ENCODE measurements at regions not wholly inside any gene's neighbourhood (a gene's known extent, or its start where the extent isn't known, plus 50 kb on each side); places are given as distances from the start of the nearest gene placed in this dataset.

DNA sequence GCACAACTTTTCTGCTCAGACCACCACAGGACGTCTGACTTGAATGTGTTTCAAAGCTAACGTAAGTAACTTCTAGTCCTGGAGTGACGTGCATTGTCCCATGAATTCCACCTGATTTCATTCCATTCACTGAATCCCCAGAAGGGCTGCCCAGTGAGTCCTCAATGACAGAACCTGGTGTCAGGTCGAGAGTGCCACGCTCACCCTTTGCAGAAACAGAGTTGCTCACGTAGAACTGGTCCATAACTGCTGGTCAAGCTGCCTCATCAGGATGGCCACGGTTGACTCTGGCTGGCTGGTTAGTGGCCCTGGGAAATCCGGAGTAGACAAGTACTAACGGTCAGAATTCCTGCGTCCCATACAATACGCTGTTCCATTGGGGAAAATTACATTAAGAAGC lies 50.6 kb upstream of the UBE3C start:
- H3K4me3 ChIP-seq (ENCODE audit: low read length), result no peak overlapping the region
- no peaks in the 10 kb centered on the region for H3K36me3 ChIP-seq (ENCODE audit: control insufficient read depth, insufficient read depth, low read length)
- Mint-ChIP-seq H3K4me3 (no peak overlapping the region), H3K4me1 (no peaks in the 10 kb centered on the region), H3K27me3 (ENCODE audit: insufficient read depth) (peaks cover 16% of the 10 kb centered on the region), H3K9me3 (peaks cover 41% of the 10 kb centered on the region), H3K27ac (no peak overlapping the region), H3K36me3 (ENCODE audit: low read depth) (peaks cover 2% of the 10 kb centered on the region)
- H3K27me3 ChIP-seq (ENCODE audit: control insufficient read depth, insufficient read depth, low read length, poor library complexity, severe bottlenecking), result no peaks in the 10 kb centered on the region
- DNase-seq, result no peak
- H3K27ac ChIP-seq (ENCODE audit: low read depth, low read length), result no peak overlapping the region
- WGBS, 2 experiments (ENCODE audit: insufficient coverage in 1 of 2, insufficient read length in 1 of 2), result 84 to 88% methylated on average over 11 of the region's 11 CpGs
- no peaks in the 10 kb centered on the region for H3K4me1 ChIP-seq (ENCODE audit: control insufficient read depth, insufficient read depth, low read length)
- TF ChIP-seq, protein P1, sequence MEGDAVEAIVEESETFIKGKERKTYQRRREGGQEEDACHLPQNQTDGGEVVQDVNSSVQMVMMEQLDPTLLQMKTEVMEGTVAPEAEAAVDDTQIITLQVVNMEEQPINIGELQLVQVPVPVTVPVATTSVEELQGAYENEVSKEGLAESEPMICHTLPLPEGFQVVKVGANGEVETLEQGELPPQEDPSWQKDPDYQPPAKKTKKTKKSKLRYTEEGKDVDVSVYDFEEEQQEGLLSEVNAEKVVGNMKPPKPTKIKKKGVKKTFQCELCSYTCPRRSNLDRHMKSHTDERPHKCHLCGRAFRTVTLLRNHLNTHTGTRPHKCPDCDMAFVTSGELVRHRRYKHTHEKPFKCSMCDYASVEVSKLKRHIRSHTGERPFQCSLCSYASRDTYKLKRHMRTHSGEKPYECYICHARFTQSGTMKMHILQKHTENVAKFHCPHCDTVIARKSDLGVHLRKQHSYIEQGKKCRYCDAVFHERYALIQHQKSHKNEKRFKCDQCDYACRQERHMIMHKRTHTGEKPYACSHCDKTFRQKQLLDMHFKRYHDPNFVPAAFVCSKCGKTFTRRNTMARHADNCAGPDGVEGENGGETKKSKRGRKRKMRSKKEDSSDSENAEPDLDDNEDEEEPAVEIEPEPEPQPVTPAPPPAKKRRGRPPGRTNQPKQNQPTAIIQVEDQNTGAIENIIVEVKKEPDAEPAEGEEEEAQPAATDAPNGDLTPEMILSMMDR (conservative IDR thresholded peaks at IDR 0.05), result no peak
- peaks cover 17% of the 10 kb centered on the region for H3K9me3 ChIP-seq (ENCODE audit: control insufficient read depth, low read length)
- H3K9ac ChIP-seq (ENCODE audit: extremely low read depth, low read length, poor library complexity, severe bottlenecking), result no peak overlapping the region
